GM12872 (cell line): ENCODE measurements at regions not wholly inside any gene's neighbourhood (a gene's known extent, or its start where the extent isn't known, plus 50 kb on each side); places are given as distances from the start of the nearest gene placed in this dataset.

Source experiments
- CTCF ChIP-seq: IDR thresholded peaks from 3 replicates; pipeline ENCODE4 v1.5.1; 2011; ENCODE audit warnings: low read depth, mild to moderate bottlenecking, low read length, moderate library complexity; ENCODE audit not compliant: insufficient read depth

- no peak for TF ChIP-seq CTCF
Measured at GRCh38 chr6:71463061-71463460, 174.4 kb downstream of the OGFRL1 start.

DNA sequence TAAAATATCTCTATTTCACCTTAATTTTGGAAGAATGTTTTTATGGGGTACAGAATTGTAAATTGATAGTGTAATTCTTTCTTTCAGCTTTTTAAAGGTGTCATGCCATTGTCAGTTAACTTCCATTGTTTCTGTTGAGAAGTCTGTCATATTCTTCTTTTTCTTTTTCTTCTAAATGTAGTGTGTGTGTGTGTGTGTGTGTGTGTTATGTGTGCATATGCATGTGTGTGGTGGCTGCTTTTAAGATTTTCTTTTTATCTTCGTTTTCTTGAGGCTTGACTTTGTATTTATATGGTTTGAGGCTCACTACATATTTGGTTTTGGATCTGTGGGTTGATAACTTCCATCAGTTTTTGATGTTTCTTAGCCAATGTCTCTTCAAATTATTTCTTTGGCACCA, 176.5 kb downstream of the OGFRL1 start:
- no peak for TF ChIP-seq CTCF

DNA sequence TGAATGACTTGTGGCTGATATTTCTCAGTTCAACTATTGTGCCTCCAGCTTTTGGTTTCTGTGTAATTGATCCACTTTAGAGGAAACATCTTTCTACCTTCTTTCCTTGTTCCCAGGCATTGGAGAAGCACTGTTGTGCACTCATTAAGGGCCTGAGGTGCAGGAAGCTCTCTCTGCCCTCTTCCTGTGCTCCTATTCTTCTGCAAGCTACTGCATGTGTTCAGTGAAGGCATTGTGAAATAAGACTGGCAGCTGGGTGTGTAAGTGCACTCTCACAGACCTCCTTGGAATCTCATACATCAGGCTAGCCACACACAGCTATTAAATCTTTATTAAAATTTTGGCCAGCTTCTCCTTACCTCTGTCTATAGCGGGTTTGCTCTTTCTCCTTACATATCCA, 177.8 kb downstream of the OGFRL1 start:
- no peak for TF ChIP-seq CTCF

DNA sequence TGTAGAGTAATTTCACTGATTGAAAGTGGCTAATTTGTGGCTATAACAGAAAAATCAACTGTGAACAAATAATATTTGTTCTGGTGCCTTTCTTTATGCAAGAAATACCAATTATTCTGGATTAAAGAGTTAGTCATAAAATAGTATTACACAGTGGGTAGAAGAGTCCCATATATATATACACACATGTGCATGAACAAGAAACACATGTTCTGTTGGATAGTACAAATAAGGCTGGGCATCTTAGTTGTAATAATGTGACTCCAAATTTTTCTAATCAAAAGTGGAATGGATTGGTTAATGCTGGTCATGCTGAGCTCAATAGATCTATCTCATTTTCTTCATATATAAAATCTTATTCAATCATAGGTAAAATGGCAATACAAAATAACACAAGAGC, 179.4 kb downstream of the OGFRL1 start:
- TF ChIP-seq CTCF: no peak

- TF ChIP-seq CTCF: no peak
Measured at GRCh38 chr6:71468841-71469700, 180.5 kb downstream of the OGFRL1 start.

- TF ChIP-seq CTCF: no peak
Measured at GRCh38 chr6:71471718-71472117, 183.1 kb downstream of the OGFRL1 start.

DNA sequence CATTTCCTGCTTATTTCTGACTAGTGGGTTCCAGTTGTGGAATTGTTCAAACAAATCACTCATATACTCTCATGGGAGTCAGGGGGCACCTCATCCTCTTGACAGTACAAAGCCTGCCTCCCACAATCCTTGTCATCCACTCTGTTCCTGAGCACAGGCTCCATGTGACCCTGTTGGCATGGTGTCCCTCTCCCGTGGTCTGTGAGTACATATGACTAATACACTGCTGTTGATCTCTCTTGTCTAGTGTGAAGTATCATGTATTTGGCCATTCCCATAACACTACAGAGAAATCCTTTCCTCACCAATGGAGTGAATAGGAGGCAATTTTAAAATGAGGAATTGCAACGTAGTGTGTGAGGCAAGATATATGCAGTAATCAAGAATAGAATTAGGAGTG, 185.3 kb downstream of the OGFRL1 start:
- TF ChIP-seq CTCF: no peak
